MCF 10A (cell line): ENCODE measurements at regions not wholly inside any gene's neighbourhood (a gene's known extent, or its start where the extent isn't known, plus 50 kb on each side); places are given as distances from the start of the nearest gene placed in this dataset.

ENCODE experiments used
- BruUV-seq: library from RNA; stranded (reverse); fragments of 400-500 nt; replicated peaks from 2 replicates; lab custom pipeline; 2021; lab: Mats Ljungman, UMichigan
- CTCF ChIA-PET: fragments of 300-600 bp; sonication (Branson Sonifier 250); formaldehyde crosslinking; extraction: SDS; loops from one replicate; lab custom pipeline; 2021; ENCODE audit warnings: antibody characterized with exemption, inconsistent platforms; lab: Yijun Ruan, JAX
- POLR2A ChIA-PET: fragments of 300-600, 350-650 bp; sonication (Branson Sonifier 250); formaldehyde crosslinking; extraction: SDS; loops from one replicate; lab custom pipeline; 2020; ENCODE audit warnings: antibody characterized with exemption, inconsistent platforms; lab: Yijun Ruan, JAX
- DNase-seq: peaks from one replicate; pipeline ENCODE4 v3.0.0-alpha.2; 2018; ENCODE audit not compliant: unreplicated experiment
- H3K27ac Mint-ChIP-seq: one replicate; pipeline ENCODE4 v1.8.0; 2022; ENCODE audit warnings: mild to moderate bottlenecking, low read depth, mixed read lengths; ENCODE audit not compliant: unreplicated experiment
- H3K27me3 Mint-ChIP-seq: one replicate; pipeline ENCODE4 v1.8.0; 2022; ENCODE audit warnings: mixed read lengths; ENCODE audit not compliant: insufficient read depth, unreplicated experiment
- H3K36me3 Mint-ChIP-seq: one replicate; pipeline ENCODE4 v1.8.0; 2022; ENCODE audit warnings: mild to moderate bottlenecking, moderate library complexity, mixed read lengths; ENCODE audit not compliant: insufficient read depth, unreplicated experiment
- H3K4me1 Mint-ChIP-seq: one replicate; pipeline ENCODE4 v1.8.0; 2022; ENCODE audit warnings: mixed read lengths; ENCODE audit not compliant: insufficient read depth, unreplicated experiment
- H3K4me3 Mint-ChIP-seq: one replicate; pipeline ENCODE4 v1.8.0; 2022; ENCODE audit warnings: mild to moderate bottlenecking, moderate library complexity, mixed read lengths; ENCODE audit not compliant: unreplicated experiment
- H3K9me3 Mint-ChIP-seq: one replicate; pipeline ENCODE4 v1.8.0; 2022; ENCODE audit warnings: mixed read lengths; ENCODE audit not compliant: unreplicated experiment
- intact Hi-C: fragments of 100-400 bp; cut with micrococcal nuclease; formaldehyde crosslinking; loops from 2 replicates; pipeline ENCODE4 v1.14.1; 2022
- TF ChIP-seq, protein P1 (sequence below): fragments of 200-600 bp; IDR thresholded peaks from one replicate; pipeline ENCODE4 v1.8.0; 2022; ENCODE audit warnings: antibody characterized with exemption, mild to moderate bottlenecking; ENCODE audit not compliant: unreplicated experiment

DNA sequence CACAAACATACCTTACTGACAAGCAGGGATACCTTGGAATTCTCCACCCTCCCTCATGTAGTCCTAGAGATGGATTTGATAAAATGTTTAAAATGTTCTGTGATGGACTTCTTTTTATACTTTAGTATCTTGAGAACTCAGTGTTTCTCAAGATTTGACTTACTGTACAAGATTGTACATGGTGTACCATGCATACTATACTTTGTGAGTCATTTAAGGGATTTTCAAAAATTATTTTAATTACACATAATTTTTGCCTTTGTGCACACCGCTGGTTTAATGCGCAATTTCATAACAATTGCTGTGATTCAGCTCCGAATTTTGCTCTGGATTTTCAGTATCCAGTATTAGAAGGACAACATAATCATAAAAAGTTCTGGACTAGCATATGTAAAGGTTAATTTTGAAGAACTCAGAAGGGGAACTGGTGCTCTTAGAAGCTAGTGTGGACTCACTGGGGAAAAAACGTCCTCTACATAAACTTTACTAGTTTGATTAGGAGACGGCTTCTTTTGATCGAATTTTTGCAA lies 78.6 kb upstream of the ACSL3 start:
- peaks cover 17% of the 10 kb centered on the region for H3K4me1 Mint-ChIP-seq
- BruUV-seq = no TSS peak
- TF ChIP-seq, protein P1, sequence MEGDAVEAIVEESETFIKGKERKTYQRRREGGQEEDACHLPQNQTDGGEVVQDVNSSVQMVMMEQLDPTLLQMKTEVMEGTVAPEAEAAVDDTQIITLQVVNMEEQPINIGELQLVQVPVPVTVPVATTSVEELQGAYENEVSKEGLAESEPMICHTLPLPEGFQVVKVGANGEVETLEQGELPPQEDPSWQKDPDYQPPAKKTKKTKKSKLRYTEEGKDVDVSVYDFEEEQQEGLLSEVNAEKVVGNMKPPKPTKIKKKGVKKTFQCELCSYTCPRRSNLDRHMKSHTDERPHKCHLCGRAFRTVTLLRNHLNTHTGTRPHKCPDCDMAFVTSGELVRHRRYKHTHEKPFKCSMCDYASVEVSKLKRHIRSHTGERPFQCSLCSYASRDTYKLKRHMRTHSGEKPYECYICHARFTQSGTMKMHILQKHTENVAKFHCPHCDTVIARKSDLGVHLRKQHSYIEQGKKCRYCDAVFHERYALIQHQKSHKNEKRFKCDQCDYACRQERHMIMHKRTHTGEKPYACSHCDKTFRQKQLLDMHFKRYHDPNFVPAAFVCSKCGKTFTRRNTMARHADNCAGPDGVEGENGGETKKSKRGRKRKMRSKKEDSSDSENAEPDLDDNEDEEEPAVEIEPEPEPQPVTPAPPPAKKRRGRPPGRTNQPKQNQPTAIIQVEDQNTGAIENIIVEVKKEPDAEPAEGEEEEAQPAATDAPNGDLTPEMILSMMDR = no peak
- no peaks in the 10 kb centered on the region for H3K27me3 Mint-ChIP-seq
- peaks cover 13% of the 10 kb centered on the region for H3K9me3 Mint-ChIP-seq
- H3K4me3 Mint-ChIP-seq = no peak overlapping the region
- intact Hi-C loops = no loop called here
- no peaks in the 10 kb centered on the region for H3K36me3 Mint-ChIP-seq
- no peak for DNase-seq
- POLR2A ChIA-PET = interaction anchor here (1.1 to 1.6 kb wide), 3 partner anchors 56 to 86 kb away, joined by 3 to 6 read pairs (median 3); no protein-coding TSS in a partner anchor
- CTCF ChIA-PET = interaction anchor here (0.6 to 3.3 kb wide), 7 partner anchors 15 to 123 kb away, joined by 3 to 18 read pairs (median 4); no protein-coding TSS in a partner anchor
- no peak overlapping the region for H3K27ac Mint-ChIP-seq

DNA sequence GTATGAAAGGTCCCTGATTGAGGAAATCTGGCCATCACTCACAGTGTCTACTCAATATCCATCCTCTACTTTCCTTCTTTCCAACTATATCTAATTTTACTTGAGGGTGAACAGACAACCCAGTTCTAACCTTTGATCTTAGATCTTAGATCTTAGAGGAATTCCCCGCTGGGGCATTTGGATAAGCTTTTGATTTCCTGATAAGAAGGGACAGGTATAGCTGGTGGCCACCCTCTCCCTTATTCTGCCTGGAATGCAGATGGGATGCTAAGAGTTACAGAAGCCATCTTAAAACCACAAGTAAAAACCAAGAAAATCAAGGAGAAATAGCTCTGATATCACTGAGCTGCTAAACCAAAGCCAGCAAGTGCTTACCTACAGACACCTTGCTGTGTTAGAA lies 77.2 kb upstream of the ACSL3 start:
- H3K4me3 Mint-ChIP-seq = no peak overlapping the region
- no peak overlapping the region for H3K27ac Mint-ChIP-seq
- H3K9me3 Mint-ChIP-seq = peaks cover 13% of the 10 kb centered on the region
- peaks cover 28% of the 10 kb centered on the region for H3K4me1 Mint-ChIP-seq
- POLR2A ChIA-PET = interaction anchor here (0.9 to 1.6 kb wide), 2 partner anchors 23 to 84 kb away, joined by 3 read pairs; no protein-coding TSS in a partner anchor
- no peak for DNase-seq
- intact Hi-C loops = no loop called here
- TF ChIP-seq, protein P1 = no peak
- CTCF ChIA-PET = interaction anchor here (0.7 to 3.3 kb wide), 6 partner anchors 12 to 122 kb away, joined by 3 to 18 read pairs (median 4); no protein-coding TSS in a partner anchor
- H3K36me3 Mint-ChIP-seq = no peaks in the 10 kb centered on the region
- no TSS peak for BruUV-seq
- H3K27me3 Mint-ChIP-seq = no peaks in the 10 kb centered on the region

DNA sequence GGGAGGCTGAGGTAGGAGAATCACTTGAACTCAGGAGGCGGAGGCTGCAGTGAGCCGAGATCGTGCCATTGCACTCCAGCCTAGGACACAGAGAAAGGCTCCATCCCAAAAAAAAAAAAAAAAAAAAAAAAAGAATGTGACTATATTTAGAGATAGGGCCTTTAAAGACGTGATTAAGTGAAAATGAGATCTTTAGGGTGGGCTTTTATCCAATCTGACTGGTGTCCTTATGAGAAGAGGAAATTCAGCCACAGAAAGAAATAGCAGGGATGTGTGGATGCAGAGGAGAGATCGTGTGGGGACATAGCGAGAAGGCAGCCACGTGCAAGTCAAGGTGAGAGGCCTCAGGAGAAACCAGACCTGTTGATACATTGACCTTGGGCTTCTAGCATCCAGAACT lies 69.9 kb upstream of the ACSL3 start:
- H3K36me3 Mint-ChIP-seq = no peaks in the 10 kb centered on the region
- H3K4me3 Mint-ChIP-seq = no peak overlapping the region
- H3K4me1 Mint-ChIP-seq = peaks cover 33% of the 10 kb centered on the region
- H3K27me3 Mint-ChIP-seq = no peaks in the 10 kb centered on the region
- ChIA-PET POLR2A (no interaction called here), CTCF (interaction anchor here (0.7 to 2.8 kb wide), 4 partner anchors 12 to 148 kb away, joined by 3 to 17 read pairs (median 4); no protein-coding TSS in a partner anchor)
- H3K9me3 Mint-ChIP-seq = no peaks in the 10 kb centered on the region
- TF ChIP-seq, protein P1 = no peak
- no TSS peak for BruUV-seq
- DNase-seq = no peak
- intact Hi-C loops = no loop called here
- H3K27ac Mint-ChIP-seq = no peak overlapping the region

DNA sequence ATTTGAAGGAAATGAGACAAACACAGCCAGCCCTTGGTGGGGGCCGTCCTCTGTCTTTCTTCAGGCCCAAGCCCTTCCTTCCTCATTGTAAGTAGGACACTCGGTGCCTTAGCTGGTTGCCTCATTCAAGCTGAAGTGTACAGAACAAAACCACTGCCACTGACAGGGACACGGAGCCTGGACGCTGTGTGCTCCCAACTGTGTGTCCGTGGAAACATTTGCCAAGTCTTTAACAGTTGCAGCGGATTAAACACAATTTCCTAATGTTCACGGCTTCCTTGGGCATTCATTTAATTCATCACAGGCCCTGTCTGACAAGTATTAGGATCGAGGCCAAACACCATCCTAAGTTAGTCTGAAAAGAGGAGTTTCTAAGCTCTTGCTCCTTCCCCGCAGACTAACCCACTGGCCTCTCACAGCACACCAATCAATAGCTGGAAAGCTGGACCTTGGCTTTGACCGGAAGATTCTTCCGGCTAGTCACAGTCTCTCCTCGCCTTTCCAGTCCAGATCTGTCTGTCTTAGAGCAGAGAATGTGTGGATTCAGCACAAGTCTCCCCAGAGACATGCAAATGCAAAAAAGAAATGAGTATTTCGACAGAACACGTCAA lies 68.7 kb upstream of the ACSL3 start:
- no TSS peak for BruUV-seq
- no peak for DNase-seq
- POLR2A ChIA-PET = interaction anchor here (0.5 kb wide), 1 partner anchor 38 kb away, joined by 3 read pairs; no protein-coding TSS in a partner anchor
- Mint-ChIP-seq H3K27me3 (no peaks in the 10 kb centered on the region), H3K4me3 (no peak overlapping the region), H3K9me3 (no peaks in the 10 kb centered on the region), H3K4me1 (peaks cover 25% of the 10 kb centered on the region), H3K36me3 (no peaks in the 10 kb centered on the region), H3K27ac (no peak overlapping the region)
- CTCF ChIA-PET = interaction anchor here (2.8 kb wide), 1 partner anchor 70 kb away, joined by 17 read pairs; no protein-coding TSS in a partner anchor
- intact Hi-C loops = no loop called here
- TF ChIP-seq, protein P1 = no peak
